ENCODE measurements at regions not wholly inside any gene's neighbourhood (a gene's known extent, or its start where the extent isn't known, plus 50 kb on each side); places are given as distances from the start of the nearest gene placed in this dataset.
A peak's percentile ranks its signal among the peaks of the same experiment; 100 is the strongest.

DNA sequence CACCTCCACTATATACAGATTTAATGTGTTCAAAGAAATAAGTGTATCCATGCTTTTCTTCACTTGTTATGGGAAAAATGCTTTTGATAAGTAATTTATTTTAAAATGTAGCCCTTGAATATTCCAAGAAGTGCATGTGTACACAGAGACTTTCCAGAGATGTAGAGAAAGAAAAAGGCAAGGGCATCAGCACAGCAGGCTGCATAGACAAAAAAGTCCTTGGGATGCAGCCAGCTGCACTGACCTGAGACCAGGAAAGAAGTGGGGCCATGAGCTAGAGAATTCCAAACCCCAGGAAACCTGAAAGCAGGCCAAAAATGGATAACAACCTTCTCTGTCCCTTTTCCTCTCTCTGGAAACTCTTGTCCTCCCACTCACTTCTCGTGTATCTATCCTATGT, 51.6 kb upstream of the PRDM8 start:
- DNase-seq: no peak

- peak; percentile 6 for DNase-seq
These were observed 52.4 kb upstream of the PRDM8 start for GRCh38 chr4:80144676-80145470.

- no peak for DNase-seq
These were observed 54.0 kb upstream of the PRDM8 start for GRCh38 chr4:80143307-80143679.

- no peak for DNase-seq
These were observed 54.7 kb upstream of the PRDM8 start for GRCh38 chr4:80142394-80143306.

GRCh38 chr4:80141543-80141942, 55.8 kb upstream of the PRDM8 start:
- DNase-seq: no peak

DNA sequence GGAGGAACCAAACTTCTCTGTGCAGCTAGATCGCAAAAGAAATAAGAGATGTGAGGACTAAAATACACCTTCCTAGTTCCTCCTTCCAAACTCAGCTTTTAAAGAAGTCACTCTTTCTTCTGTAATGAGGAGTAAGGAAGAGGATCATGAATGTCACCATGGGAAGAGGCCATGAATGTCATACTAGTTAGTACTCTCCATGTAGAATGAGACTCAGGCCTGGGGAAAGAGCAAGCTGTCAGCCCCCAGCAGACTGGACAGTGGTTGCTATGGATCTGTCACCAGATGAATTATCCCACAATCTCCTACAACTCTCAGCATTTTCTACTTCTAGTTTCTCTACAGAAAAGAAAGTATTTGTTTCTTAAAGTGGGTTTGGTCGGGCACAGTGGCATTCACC, 57.1 kb upstream of the PRDM8 start:
- no peak for DNase-seq

DNA sequence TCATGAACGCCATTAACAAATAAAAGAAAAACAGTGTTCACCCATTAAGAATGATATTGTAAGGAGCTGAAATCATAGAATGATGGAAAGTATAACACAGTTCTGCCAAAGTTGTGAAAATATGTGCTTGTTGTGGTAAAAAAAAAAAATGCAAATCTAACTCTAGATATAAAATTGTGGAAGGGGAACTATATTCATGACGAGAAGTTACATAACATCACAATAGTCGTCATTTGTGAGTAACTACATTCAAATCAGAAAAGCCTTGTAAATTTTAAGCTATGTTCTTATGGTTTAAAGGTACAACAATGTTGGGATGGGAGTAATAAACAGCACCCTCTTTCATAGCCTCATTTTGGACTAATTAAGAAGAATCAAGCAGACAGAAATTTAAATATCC, 57.6 kb upstream of the PRDM8 start:
- DNase-seq: no peak

DNA sequence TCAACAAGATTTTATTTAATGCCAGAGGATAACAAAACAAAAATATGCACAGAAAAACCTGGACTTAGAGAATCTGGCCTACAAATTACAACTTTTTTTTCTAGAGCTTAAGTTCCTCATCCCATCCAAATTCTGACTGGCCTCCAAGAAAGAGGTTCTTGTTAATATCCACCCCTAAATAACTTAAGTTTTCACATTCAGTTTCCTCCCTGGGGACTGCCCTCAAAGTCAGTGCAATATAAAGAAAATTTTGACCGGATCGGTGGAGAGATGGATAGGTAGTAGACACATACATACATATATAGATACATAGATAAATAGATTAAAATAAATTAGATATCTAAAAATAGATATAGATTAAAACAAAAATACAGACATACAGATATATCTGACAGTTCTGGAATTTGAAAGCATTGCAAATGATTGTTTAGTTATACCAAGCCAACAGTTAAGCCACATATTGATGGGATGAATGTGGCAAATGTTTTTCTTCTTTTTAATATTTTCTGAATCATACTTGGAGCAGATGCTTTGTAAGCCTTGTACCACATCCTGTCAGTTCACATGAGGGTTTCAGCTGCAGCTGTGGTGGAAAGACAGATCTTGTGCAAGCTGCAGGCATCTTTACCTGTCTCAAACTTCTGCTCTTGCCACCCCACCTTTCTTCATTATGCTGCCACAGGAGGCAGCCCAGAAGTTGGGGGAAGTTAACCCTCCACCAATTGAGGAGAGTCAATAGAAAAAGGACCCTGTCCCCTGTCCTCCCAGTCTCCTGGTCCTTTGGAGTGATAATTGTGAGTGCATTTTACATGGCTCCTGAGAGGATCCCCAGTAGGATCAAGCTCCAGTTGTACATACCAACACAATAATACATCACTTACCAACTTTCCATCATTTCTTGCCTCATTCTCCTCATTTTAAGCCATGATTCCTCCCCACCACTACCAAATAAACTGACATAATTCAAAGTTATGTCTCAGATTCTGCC, 58.5 kb upstream of the PRDM8 start:
- DNase-seq: no peak

GRCh38 chr4:80137631-80138030, 59.7 kb upstream of the PRDM8 start:
- DNase-seq: no peak

DNA sequence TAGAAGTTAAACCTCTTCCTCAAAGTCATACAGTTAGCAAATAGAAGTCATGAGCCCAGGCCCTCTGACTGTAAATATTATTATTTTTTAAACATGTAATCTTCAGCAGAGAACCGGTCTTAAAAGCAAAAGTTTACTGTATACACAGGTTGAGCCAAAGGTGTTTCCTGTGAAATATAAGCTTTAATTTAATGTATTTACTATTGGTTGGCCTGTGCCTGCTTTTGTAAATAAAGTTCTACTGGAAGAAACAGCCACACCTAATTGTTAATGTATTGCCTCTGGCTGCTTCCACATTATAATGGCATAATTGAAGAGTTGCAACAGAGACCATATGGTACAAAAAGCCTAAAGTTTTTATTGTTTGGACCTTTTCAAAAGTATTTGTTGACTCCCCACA, 61.0 kb upstream of the PRDM8 start:
- DNase-seq: peak; percentile 4

GRCh38 chr4:80135702-80136058, 61.6 kb upstream of the PRDM8 start:
- no peak for DNase-seq

GRCh38 chr4:80134936-80135701, 62.1 kb upstream of the ANTXR2 start:
- DNase-seq: peak; percentile 63

DNA sequence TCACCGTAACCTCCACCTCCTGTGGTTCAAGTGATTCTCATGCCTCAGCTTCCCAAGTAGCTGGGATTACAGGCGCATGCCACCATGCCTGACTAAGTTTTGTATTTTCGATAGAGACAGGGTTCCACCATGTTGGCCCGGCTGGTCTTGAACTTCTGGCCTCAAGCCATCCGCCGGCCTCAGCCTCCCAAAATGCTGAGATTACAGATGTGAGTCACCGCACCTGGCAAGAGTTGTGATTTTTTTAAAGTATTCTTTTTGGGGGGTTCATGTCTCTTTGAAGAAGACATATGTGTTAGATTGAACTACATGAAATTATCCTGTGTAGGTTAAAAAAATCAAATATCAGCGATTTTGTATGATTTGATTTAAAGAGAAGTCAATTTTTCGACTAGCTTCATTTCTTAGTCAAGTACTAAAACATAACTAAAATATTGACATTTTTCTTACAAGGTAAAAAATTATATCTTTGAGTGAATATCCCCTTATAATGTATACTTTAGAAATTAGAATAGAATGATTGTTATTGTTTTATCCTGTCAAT, 60.3 kb upstream of the ANTXR2 start:
- no peak for DNase-seq

- no peak for DNase-seq
These were observed 56.8 kb upstream of the ANTXR2 start for GRCh38 chr4:80129785-80130184.

DNA sequence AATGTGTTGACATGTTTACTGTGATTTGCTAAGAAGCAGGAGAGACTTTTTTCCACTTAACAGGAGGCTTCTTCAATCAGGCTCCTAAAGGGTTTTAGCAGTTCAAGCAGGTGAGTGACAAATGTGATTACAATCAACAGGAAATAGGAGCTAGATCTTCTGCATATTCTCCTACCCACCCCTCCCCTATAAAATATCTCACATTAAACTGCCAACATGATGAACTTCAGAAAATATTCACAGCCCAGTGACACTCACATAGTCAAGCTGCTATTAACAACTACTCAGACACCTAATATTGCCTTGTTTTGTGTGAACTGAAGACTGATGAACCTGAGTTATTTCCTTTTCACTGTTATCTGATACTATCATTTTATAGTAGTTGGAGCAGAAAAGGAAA, 55.9 kb upstream of the ANTXR2 start:
- peak; percentile 3 for DNase-seq

- DNase-seq: no peak
These were observed 54.9 kb upstream of the ANTXR2 start for GRCh38 chr4:80127870-80128419.

GRCh38 chr4:80126435-80126834, 53.4 kb upstream of the ANTXR2 start:
- no peak for DNase-seq

DNA sequence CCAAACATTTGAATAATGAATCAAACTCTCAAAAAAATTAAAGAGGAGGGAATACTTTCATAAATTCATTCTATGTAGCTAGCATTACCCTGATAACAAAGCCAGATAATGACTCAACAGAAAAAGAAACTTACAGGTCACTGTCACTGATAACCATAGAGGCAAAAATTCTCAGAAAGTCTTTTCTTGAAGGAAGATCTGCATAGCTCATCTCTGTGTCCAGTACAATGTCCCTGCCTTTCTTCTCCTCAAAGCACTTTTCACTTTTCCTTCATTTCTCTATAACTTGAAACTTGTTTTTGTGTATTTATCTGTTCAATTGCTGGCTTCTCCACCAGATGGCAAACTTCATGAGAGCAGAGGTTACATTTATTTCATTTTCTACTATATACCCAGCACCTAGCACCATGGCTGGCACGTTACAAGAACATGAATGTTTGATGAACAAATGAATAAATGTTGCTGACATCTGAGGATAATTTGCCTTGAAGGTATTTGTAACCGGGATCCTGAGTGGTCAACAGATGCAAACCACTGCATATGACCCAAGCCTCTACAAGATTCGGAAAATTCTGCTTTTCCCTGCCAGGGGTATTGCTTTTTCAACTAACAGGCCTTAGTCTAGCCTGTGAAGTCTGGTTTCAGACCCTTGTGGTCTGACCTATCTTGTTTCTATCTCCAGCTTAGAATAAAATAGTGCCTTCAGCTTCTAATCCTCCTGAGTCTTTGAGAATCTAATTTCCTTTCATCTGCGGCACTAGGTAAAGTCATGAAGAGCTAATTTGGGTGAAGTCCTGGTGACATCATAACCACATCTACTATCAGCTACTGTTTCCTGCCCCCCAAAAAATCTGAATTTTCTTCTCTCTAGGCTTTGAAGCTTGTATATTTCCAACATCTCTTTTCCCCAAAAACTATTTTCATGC, 52.5 kb upstream of the ANTXR2 start:
- DNase-seq: peak; percentile 5

GRCh38 chr4:80124246-80125211, 51.5 kb upstream of the ANTXR2 start:
- no peak for DNase-seq
